GM12878 (cell line): ENCODE measurements at regions not wholly inside any gene's neighbourhood (a gene's known extent, or its start where the extent isn't known, plus 50 kb on each side); places are given as distances from the start of the nearest gene placed in this dataset.

Source experiments
- ATAC-seq: fragments of 200-7000 bp; cut with Tn5 transposase; 3 replicates; pipeline ENCODE4 v1.9.1; 2020; ENCODE audit warnings: mild to moderate bottlenecking, moderate library complexity
- BruUV-seq: library from RNA; stranded (reverse); fragments of 400-500 nt; replicated peaks from 2 replicates; lab custom pipeline; 2021; lab: Mats Ljungman, UMichigan
- CTCF ChIA-PET: fragments of 300-600 bp; sonication (Branson Sonifier 250); formaldehyde crosslinking; extraction: SDS; loops from one replicate; lab custom pipeline; 2021; ENCODE audit warnings: inconsistent platforms; lab: Yijun Ruan, JAX
- POLR2A ChIA-PET: fragments of 350-600 bp; formaldehyde crosslinking; extraction: SDS; loops from one replicate; lab custom pipeline; 2021; ENCODE audit warnings: inconsistent platforms; lab: Charles Lee
- RAD21 ChIA-PET: fragments of 300-600 bp; sonication (Branson Sonifier 250); formaldehyde crosslinking; loops from one replicate; lab custom pipeline; 2023; ENCODE audit warnings: antibody characterized with exemption; ENCODE audit not compliant: unreplicated experiment; lab: Charles Lee
- SMC1A ChIA-PET: fragments of 300-600 bp; sonication (Branson Sonifier 250); formaldehyde crosslinking; loops from one replicate; lab custom pipeline; 2023; ENCODE audit not compliant: unreplicated experiment, uncharacterized antibody; lab: Charles Lee
- DNase-seq: peaks from one replicate; pipeline ENCODE4 v3.0.0-alpha.2; 2011; ENCODE audit warnings: low read depth, low spot score
- FAIRE-seq: peaks from 3 replicates; lab custom pipeline; 2011; peaks lifted over from hg19 to GRCh38; lab: Jason Lieb, UNC
- H2AFZ ChIP-seq: 2 replicates; pipeline ENCODE4 v1.6.0; 2011; ENCODE audit warnings: low read depth, low read length, control low read depth; ENCODE audit not compliant: control insufficient read depth
- H3K27ac ChIP-seq: 2 replicates; pipeline ENCODE4 v1.5.1; 2011; ENCODE audit warnings: control low read depth; ENCODE audit not compliant: control insufficient read depth, insufficient read depth
- H3K27me3 ChIP-seq, 2 experiments: replicated peaks in 1 of 2; 2 replicates each; pipeline versions ENCODE4 v1.6.0 to v1.6.1; 2011; ENCODE audit warnings: low read length in 1 of 2; ENCODE audit not compliant: control insufficient read depth in 2 of 2, insufficient read depth in 2 of 2
- H3K36me3 ChIP-seq, 2 experiments: 2 replicates each; pipeline ENCODE4 v1.5.1; 2011; ENCODE audit warnings: low read length in 1 of 2; ENCODE audit not compliant: control insufficient read depth in 2 of 2, insufficient read depth in 2 of 2
- H3K4me1 ChIP-seq: 2 replicates; pipeline ENCODE4 v1.6.1; 2011; ENCODE audit warnings: mild to moderate bottlenecking, low read length, moderate library complexity, mixed read lengths; ENCODE audit not compliant: control insufficient read depth, insufficient read depth
- H3K4me2 ChIP-seq: 2 replicates; pipeline ENCODE4 v1.6.0; 2011; ENCODE audit warnings: control low read depth; ENCODE audit not compliant: control insufficient read depth, insufficient read depth
- H3K4me3 ChIP-seq: fragments of 200-600 bp; sonication (generic); 2 replicates; pipeline ENCODE4 v1.5.1; 2016
- H3K79me2 ChIP-seq: 2 replicates; pipeline ENCODE4 v1.6.0; 2011; ENCODE audit warnings: low read length; ENCODE audit not compliant: control insufficient read depth, insufficient read depth
- H3K9ac ChIP-seq: 2 replicates; pipeline ENCODE4 v1.8.0; 2011; ENCODE audit warnings: low read length, control low read depth, mixed read lengths; ENCODE audit not compliant: control insufficient read depth, insufficient read depth
- H3K9me3 ChIP-seq: replicated peaks from 3 replicates; pipeline ENCODE4 v1.5.1; 2011; ENCODE audit warnings: mild to moderate bottlenecking, low read length; ENCODE audit not compliant: control insufficient read depth, insufficient read depth
- H4K20me1 ChIP-seq: 2 replicates; pipeline ENCODE4 v1.6.0; 2011; ENCODE audit not compliant: control insufficient read depth, insufficient read depth
- E2F4 ChIP-seq: IDR thresholded peaks from 2 replicates; pipeline ENCODE4 v1.6.1; 2012; ENCODE audit warnings: low read depth, low read length, improper control_type of control experiment
- EGR1 ChIP-seq, 2 experiments: IDR thresholded peaks; 1 replicate in 1 of 2; 2 replicates in 1 of 2; pipeline ENCODE4 v1.6.1; 2011 to 2012; ENCODE audit warnings: low read depth in 2 of 2, low read length in 2 of 2, borderline replicate concordance in 1 of 2, mild to moderate bottlenecking in 1 of 2, moderate library complexity in 1 of 2
- EZH2 ChIP-seq: IDR thresholded peaks from 2 replicates; pipeline ENCODE4 v1.6.1; 2012; ENCODE audit warnings: low read depth, mild to moderate bottlenecking, control low read depth, inconsistent platforms, low read length, borderline replicate concordance; ENCODE audit not compliant: control insufficient read depth
- FOXK2 ChIP-seq: fragments of 450-650 bp; IDR thresholded peaks from 2 replicates; pipeline ENCODE4 v1.6.1; 2017; ENCODE audit warnings: mild to moderate bottlenecking, moderate library complexity
- HDAC2 ChIP-seq: fragments of 200-600 bp; sonication (generic); IDR thresholded peaks from 2 replicates; pipeline ENCODE4 v1.6.1; 2017
- IKZF1 ChIP-seq: fragments of 450-650 bp; conservative IDR thresholded peaks from 2 replicates; pipeline ENCODE4 v1.6.1; 2017; ENCODE audit warnings: antibody characterized with exemption, mild to moderate bottlenecking
- JUND ChIP-seq: IDR thresholded peaks from 2 replicates; pipeline ENCODE4 v1.6.1; 2012; ENCODE audit warnings: low read depth, mild to moderate bottlenecking, low read length, improper control_type of control experiment, moderate library complexity
- NFXL1 ChIP-seq: fragments of 450-650 bp; IDR thresholded peaks from 2 replicates; pipeline ENCODE4 v1.6.1; 2017; ENCODE audit warnings: antibody characterized with exemption, mild to moderate bottlenecking, borderline replicate concordance
- RELB ChIP-seq: fragments of 450-650 bp; IDR thresholded peaks from 2 replicates; pipeline ENCODE4 v1.6.1; 2017; ENCODE audit warnings: low read depth, mild to moderate bottlenecking, moderate library complexity
- SMARCA5 ChIP-seq: fragments of 450-650 bp; IDR thresholded peaks from 2 replicates; pipeline ENCODE4 v1.6.1; 2017; ENCODE audit warnings: mild to moderate bottlenecking
- YY1 ChIP-seq: IDR thresholded peaks from 2 replicates; pipeline ENCODE4 v1.6.1; 2011; ENCODE audit warnings: low read depth, mild to moderate bottlenecking, low read length
- ZBED1 ChIP-seq: IDR thresholded peaks from 2 replicates; pipeline ENCODE4 v1.6.1; 2016; ENCODE audit warnings: borderline replicate concordance
- WGBS: methylation state at CpG from one replicate; pipeline ENCODE4 v1.1.6; 2016; ENCODE audit warnings: low lambda C conversion rate; ENCODE audit not compliant: insufficient replicate concordance, insufficient coverage; ENCODE audit errors: missing lambda C conversion rate; 5-methylcytosine and 5-hydroxymethylcytosine counted together
- in situ Hi-C: fragments of 300-500 bp; cut with MboI; formaldehyde crosslinking; loops from 9 replicates; pipeline ENCODE4 v1.14.3; 2018; ENCODE audit warnings: mixed read lengths
- intact Hi-C: fragments of 100-400 bp; cut with micrococcal nuclease; formaldehyde crosslinking; loops from one replicate; pipeline ENCODE4 v1.14.2; 2022; ENCODE audit not compliant: unreplicated experiment
- TF ChIP-seq, protein P1 (sequence below): fragments of 450-650 bp; IDR thresholded peaks from 2 replicates; pipeline ENCODE4 v1.6.1; 2016; ENCODE audit warnings: mild to moderate bottlenecking
- TF ChIP-seq, protein P2 (sequence below): fragments of 150-350 bp; IDR thresholded peaks from 2 replicates; pipeline ENCODE4 v1.6.1; 2016; ENCODE audit warnings: low read depth, low read length
- TF ChIP-seq, protein P3 (sequence below), 3 experiments: IDR thresholded peaks in 2 of 3; conservative IDR thresholded peaks in 1 of 3; 2 replicates each; pipeline ENCODE4 v1.5.1; 2011; ENCODE audit warnings: low read depth in 3 of 3, low read length in 3 of 3, mild to moderate bottlenecking in 3 of 3, control low read depth in 2 of 3, moderate library complexity in 2 of 3, inconsistent platforms in 1 of 3, mixed read lengths in 1 of 3; ENCODE audit not compliant: control insufficient read depth in 2 of 3, insufficient read depth in 1 of 3; ENCODE audit errors: extremely low read depth in 1 of 3

- TF ChIP-seq, protein P1, sequence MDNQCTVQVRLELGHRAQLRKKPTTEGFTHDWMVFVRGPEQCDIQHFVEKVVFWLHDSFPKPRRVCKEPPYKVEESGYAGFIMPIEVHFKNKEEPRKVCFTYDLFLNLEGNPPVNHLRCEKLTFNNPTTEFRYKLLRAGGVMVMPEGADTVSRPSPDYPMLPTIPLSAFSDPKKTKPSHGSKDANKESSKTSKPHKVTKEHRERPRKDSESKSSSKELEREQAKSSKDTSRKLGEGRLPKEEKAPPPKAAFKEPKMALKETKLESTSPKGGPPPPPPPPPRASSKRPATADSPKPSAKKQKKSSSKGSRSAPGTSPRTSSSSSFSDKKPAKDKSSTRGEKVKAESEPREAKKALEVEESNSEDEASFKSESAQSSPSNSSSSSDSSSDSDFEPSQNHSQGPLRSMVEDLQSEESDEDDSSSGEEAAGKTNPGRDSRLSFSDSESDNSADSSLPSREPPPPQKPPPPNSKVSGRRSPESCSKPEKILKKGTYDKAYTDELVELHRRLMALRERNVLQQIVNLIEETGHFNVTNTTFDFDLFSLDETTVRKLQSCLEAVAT = no peak
- TF ChIP-seq ZBED1 (no peak), HDAC2 (no peak), FOXK2 (no peak), NFXL1 (no peak), E2F4 (no peak), YY1 (no peak)
- TF ChIP-seq, protein P2, sequence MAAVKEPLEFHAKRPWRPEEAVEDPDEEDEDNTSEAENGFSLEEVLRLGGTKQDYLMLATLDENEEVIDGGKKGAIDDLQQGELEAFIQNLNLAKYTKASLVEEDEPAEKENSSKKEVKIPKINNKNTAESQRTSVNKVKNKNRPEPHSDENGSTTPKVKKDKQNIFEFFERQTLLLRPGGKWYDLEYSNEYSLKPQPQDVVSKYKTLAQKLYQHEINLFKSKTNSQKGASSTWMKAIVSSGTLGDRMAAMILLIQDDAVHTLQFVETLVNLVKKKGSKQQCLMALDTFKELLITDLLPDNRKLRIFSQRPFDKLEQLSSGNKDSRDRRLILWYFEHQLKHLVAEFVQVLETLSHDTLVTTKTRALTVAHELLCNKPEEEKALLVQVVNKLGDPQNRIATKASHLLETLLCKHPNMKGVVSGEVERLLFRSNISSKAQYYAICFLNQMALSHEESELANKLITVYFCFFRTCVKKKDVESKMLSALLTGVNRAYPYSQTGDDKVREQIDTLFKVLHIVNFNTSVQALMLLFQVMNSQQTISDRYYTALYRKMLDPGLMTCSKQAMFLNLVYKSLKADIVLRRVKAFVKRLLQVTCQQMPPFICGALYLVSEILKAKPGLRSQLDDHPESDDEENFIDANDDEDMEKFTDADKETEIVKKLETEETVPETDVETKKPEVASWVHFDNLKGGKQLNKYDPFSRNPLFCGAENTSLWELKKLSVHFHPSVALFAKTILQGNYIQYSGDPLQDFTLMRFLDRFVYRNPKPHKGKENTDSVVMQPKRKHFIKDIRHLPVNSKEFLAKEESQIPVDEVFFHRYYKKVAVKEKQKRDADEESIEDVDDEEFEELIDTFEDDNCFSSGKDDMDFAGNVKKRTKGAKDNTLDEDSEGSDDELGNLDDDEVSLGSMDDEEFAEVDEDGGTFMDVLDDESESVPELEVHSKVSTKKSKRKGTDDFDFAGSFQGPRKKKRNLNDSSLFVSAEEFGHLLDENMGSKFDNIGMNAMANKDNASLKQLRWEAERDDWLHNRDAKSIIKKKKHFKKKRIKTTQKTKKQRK = no peak
These were observed 484.3 kb upstream of the FAT1 start (continued) for GRCh38 chr4:187207931-187208330.

DNA sequence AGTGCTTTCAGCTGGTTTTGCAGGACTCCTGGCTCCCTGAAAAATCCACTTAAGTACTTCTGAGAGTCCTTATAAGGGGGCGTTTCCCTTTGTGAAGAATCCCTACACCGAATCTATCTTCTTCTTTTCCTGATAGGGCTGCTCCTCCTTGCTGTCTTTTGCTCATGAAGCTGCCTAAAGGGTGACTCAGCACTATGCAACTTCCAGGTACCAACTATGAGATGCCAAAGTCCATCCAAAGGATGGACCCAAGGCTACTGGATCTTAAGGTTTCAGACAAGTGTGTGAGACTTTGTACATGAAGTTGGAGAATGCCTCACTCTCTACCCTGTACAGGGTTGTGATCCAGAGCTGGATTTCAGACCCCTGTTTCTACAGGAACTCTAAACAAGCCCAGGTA is 485.0 kb upstream of the FAT1 start:
- Histone ChIP-seq H3K4me3 (no peak overlapping the region), H3K9ac (no peak overlapping the region), H3K4me1 (no peaks in the 10 kb centered on the region), H3K9me3 (no peaks in the 10 kb centered on the region), H3K36me3 (no peaks in the 10 kb centered on the region), H3K27me3 (no peaks in the 10 kb centered on the region), H3K4me2 (no peak overlapping the region), H3K79me2 (no peaks in the 10 kb centered on the region), H2AFZ (no peak overlapping the region), H4K20me1 (no peaks in the 10 kb centered on the region), H3K27ac (no peak overlapping the region)
- intact Hi-C loops (no loop called here), in situ Hi-C loops (no loop called here)
- CTCF ChIA-PET = no interaction called here
- ATAC-seq (no peak), DNase-seq (no peak), FAIRE-seq (no peak)
- SMC1A ChIA-PET = no interaction called here
- RAD21 ChIA-PET = no interaction called here
- 0% methylated on average over 2 of the region's 2 CpGs for WGBS
- POLR2A ChIA-PET = no interaction called here
- no TSS peak for BruUV-seq
- TF ChIP-seq JUND (no peak), RELB (no peak), EZH2 (no peak), SMARCA5 (no peak), EGR1 (IDR thresholded peaks at IDR 0.05; ENCODE audit: borderline replicate concordance in 1 of 2, low read depth in 2 of 2, low read length in 2 of 2) (no peak), IKZF1 (no peak)
- TF ChIP-seq, protein P3, sequence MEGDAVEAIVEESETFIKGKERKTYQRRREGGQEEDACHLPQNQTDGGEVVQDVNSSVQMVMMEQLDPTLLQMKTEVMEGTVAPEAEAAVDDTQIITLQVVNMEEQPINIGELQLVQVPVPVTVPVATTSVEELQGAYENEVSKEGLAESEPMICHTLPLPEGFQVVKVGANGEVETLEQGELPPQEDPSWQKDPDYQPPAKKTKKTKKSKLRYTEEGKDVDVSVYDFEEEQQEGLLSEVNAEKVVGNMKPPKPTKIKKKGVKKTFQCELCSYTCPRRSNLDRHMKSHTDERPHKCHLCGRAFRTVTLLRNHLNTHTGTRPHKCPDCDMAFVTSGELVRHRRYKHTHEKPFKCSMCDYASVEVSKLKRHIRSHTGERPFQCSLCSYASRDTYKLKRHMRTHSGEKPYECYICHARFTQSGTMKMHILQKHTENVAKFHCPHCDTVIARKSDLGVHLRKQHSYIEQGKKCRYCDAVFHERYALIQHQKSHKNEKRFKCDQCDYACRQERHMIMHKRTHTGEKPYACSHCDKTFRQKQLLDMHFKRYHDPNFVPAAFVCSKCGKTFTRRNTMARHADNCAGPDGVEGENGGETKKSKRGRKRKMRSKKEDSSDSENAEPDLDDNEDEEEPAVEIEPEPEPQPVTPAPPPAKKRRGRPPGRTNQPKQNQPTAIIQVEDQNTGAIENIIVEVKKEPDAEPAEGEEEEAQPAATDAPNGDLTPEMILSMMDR (IDR thresholded peaks at IDR 0.05 in 2 of 3, conservative IDR thresholded peaks at IDR 0.05 in 1 of 3; ENCODE audit: control insufficient read depth in 2 of 3, extremely low read depth in 1 of 3, insufficient read depth in 1 of 3, low read depth in 3 of 3, low read length in 3 of 3) = no peak
